H1 (cell line): ENCODE measurements at regions not wholly inside any gene's neighbourhood (a gene's known extent, or its start where the extent isn't known, plus 50 kb on each side); places are given as distances from the start of the nearest gene placed in this dataset.

Experiments
- CBX5 ChIP-seq: fragments of 300-800, 300-1000 bp; sonication (generic); IDR thresholded peaks from 2 replicates; pipeline ENCODE4 v1.7.1; 2016; ENCODE audit warnings: antibody characterized with exemption, low read length, low read depth
- EZH2 ChIP-seq: fragments of 200-600 bp; sonication (generic); IDR thresholded peaks from 2 replicates; pipeline ENCODE4 v1.7.1; 2012; ENCODE audit warnings: low read depth, mild to moderate bottlenecking, moderate library complexity, low read length, inconsistent platforms; ENCODE audit not compliant: severe bottlenecking
- GABPA ChIP-seq: IDR thresholded peaks from 2 replicates; pipeline ENCODE4 v1.6.1; 2011; ENCODE audit warnings: mild to moderate bottlenecking, low read length, moderate library complexity, borderline replicate concordance; ENCODE audit not compliant: insufficient read depth
- NANOG ChIP-seq: IDR thresholded peaks from 2 replicates; pipeline ENCODE4 v1.6.1; 2011; ENCODE audit warnings: low read length, low read depth, mild to moderate bottlenecking, inconsistent platforms; ENCODE audit not compliant: insufficient read depth, poor library complexity, severe bottlenecking
- POLR2A ChIP-seq, 2 experiments: IDR thresholded peaks; 1 replicate in 1 of 2; 2 replicates in 1 of 2; pipeline ENCODE4 v1.6.1; 2011; ENCODE audit warnings: low read depth in 2 of 2, low read length in 2 of 2, mild to moderate bottlenecking in 2 of 2; ENCODE audit errors: control extremely low read depth in 1 of 2
- POLR2AphosphoS5 ChIP-seq: IDR thresholded peaks from 2 replicates; pipeline ENCODE4 v1.6.1; 2011; ENCODE audit warnings: low read depth, low read length
- RXRA ChIP-seq: IDR thresholded peaks from 2 replicates; pipeline ENCODE4 v1.6.1; 2011; ENCODE audit warnings: low read depth, mild to moderate bottlenecking, low read length, moderate library complexity; ENCODE audit not compliant: insufficient read depth
- TCF12 ChIP-seq: IDR thresholded peaks from 2 replicates; pipeline ENCODE4 v1.6.1; 2011; ENCODE audit warnings: low read depth, mild to moderate bottlenecking, low read length
- TF ChIP-seq, protein P1 (sequence below), 3 experiments: IDR thresholded peaks; 1 replicate in 2 of 3; 2 replicates in 1 of 3; pipeline versions ENCODE4 v1.5.1 to v1.6.1; 2011; ENCODE audit warnings: low read length in 3 of 3, mild to moderate bottlenecking in 3 of 3, inconsistent platforms in 2 of 3, low read depth in 1 of 3, moderate library complexity in 1 of 3; ENCODE audit not compliant: insufficient read depth in 1 of 3; ENCODE audit errors: control extremely low read depth in 1 of 3

DNA sequence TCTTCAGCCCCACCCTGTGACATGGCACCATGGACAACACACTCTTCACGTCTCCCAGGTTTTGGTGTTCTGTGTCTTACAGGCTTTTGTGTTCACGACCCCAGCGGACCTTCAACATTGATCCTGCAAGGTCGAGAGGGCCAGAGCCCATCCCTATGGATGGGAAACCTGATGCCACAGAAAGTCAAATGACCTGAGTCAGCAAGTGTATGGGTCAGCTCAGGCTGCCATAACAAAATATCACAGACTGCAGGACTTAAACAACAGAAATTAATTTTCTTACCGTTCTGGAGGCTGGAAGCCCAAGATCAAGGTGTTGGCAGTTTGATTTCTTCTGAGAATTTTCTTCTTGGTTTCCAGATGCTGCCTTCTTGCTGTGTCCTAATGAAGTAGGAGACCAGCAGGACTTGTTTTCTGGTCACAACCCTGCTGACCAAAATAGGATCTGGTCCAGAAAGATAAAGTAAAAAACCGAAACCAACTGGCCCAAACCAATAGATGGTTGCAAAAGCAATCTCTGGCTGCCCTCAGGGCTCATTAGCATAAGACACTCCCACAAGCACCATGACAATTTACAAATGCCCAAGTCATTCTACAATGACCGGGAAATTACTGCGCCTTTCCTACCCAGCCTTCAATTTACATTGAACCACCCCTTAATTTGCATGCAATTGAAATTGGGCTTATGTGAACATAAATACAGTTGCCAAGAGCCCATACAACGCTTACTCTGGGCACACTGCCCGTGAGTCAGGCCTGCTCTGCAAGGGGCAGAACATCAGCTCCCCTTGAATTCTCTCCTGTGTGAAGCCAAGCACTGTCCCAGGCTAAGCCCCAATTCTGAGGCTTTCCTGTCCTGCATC lies 82.9 kb upstream of the SLC22A11 start:
- TF ChIP-seq POLR2A (IDR thresholded peaks at IDR 0.05; ENCODE audit: control extremely low read depth in 1 of 2, low read depth in 2 of 2, low read length in 2 of 2) (no peak), POLR2AphosphoS5 (no peak), CBX5 (no peak), EZH2 (no peak), NANOG (no peak), GABPA (no peak), RXRA (no peak), TCF12 (no peak)
- TF ChIP-seq, protein P1, sequence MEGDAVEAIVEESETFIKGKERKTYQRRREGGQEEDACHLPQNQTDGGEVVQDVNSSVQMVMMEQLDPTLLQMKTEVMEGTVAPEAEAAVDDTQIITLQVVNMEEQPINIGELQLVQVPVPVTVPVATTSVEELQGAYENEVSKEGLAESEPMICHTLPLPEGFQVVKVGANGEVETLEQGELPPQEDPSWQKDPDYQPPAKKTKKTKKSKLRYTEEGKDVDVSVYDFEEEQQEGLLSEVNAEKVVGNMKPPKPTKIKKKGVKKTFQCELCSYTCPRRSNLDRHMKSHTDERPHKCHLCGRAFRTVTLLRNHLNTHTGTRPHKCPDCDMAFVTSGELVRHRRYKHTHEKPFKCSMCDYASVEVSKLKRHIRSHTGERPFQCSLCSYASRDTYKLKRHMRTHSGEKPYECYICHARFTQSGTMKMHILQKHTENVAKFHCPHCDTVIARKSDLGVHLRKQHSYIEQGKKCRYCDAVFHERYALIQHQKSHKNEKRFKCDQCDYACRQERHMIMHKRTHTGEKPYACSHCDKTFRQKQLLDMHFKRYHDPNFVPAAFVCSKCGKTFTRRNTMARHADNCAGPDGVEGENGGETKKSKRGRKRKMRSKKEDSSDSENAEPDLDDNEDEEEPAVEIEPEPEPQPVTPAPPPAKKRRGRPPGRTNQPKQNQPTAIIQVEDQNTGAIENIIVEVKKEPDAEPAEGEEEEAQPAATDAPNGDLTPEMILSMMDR (IDR thresholded peaks at IDR 0.05; ENCODE audit: control extremely low read depth in 1 of 3, insufficient read depth in 1 of 3, low read depth in 1 of 3, low read length in 3 of 3), result no peak
